SHP77 treated with DMSO at 0.1 percent for 48 hours (cell line): ENCODE measurements at regions not wholly inside any gene's neighbourhood (a gene's known extent, or its start where the extent isn't known, plus 50 kb on each side); places are given as distances from the start of the nearest gene placed in this dataset.

Experiments
- DNase-seq: peaks from one replicate; lab custom pipeline; 2025; lab: John Stamatoyannopoulos, UW

GRCh38 chr13:44022196-44022595 lies 142.5 kb downstream of the LACC1 start:
- no peak for DNase-seq

- no peak for DNase-seq
These were observed 144.6 kb downstream of the LACC1 start for GRCh38 chr13:44024167-44024845.

GRCh38 chr13:44024846-44025195 lies 145.1 kb downstream of the LACC1 start:
- DNase-seq = no peak

GRCh38 chr13:44026194-44026593 lies 146.5 kb downstream of the LACC1 start:
- no peak for DNase-seq

GRCh38 chr13:44028734-44029133 lies 149.0 kb downstream of the LACC1 start:
- no peak for DNase-seq

- no peak for DNase-seq
These were observed 150.9 kb downstream of the LACC1 start for GRCh38 chr13:44030615-44031014.

- no peak for DNase-seq
These were observed 151.9 kb downstream of the LACC1 start for GRCh38 chr13:44031555-44031954.

- DNase-seq = no peak
These were observed 153.1 kb downstream of the LACC1 start for GRCh38 chr13:44032802-44033201.

GRCh38 chr13:44035400-44035799 lies 155.7 kb downstream of the LACC1 start:
- DNase-seq = no peak

- DNase-seq = no peak
These were observed 160.5 kb downstream of the LACC1 start for GRCh38 chr13:44040070-44040817.

- no peak for DNase-seq
These were observed 161.1 kb downstream of the LACC1 start for GRCh38 chr13:44040818-44041100.

GRCh38 chr13:44044547-44045179 lies 165.0 kb downstream of the LACC1 start:
- DNase-seq = no peak

GRCh38 chr13:44045180-44045562 lies 165.5 kb downstream of the LACC1 start:
- DNase-seq = no peak

GRCh38 chr13:44046428-44046827 lies 166.7 kb downstream of the LACC1 start:
- DNase-seq = no peak

- no peak for DNase-seq
These were observed 168.6 kb downstream of the LACC1 start for GRCh38 chr13:44048326-44048725.

GRCh38 chr13:44049081-44049945 lies 169.6 kb downstream of the LACC1 start:
- DNase-seq = no peak

- DNase-seq = no peak
These were observed 170.9 kb downstream of the LACC1 start for GRCh38 chr13:44050450-44051063.

GRCh38 chr13:44051405-44051804 lies 171.7 kb downstream of the LACC1 start:
- no peak for DNase-seq

- DNase-seq = no peak
These were observed 172.4 kb downstream of the LACC1 start for GRCh38 chr13:44051918-44052675.

GRCh38 chr13:44052780-44053184 lies 173.1 kb downstream of the LACC1 start:
- no peak for DNase-seq

GRCh38 chr13:44053208-44053607 lies 173.5 kb downstream of the LACC1 start:
- DNase-seq = no peak
